ENCODE measurements at regions not wholly inside any gene's neighbourhood (a gene's known extent, or its start where the extent isn't known, plus 50 kb on each side); places are given as distances from the start of the nearest gene placed in this dataset.
A peak's percentile ranks its signal among the peaks of the same experiment; 100 is the strongest.

DNA sequence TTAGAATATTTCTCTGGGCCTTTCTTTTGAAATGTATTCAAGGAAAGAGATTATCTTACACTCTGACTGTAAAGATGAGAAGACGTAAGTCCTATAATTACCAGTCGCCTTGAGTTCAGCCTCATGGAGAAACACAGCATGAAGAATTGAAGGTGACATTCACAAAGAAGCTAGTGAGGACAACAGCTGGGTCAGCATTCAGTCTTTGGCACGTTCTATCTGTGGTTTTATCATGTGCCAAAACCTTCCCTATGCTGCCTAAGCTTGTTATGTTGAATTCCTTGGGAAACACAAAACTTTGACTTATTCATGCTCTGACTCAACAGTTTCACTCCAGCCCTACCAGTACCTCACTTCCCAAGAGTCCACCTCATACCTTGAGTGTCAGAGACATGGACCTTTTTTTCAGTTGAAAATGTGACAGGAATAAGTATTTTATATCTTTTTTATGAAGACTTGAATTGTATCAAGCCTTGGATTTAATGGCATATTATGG lies 198.8 kb upstream of the KIRREL3 start:
- peak; percentile 15 for DNase-seq (ENCODE audit: low read depth)

DNA sequence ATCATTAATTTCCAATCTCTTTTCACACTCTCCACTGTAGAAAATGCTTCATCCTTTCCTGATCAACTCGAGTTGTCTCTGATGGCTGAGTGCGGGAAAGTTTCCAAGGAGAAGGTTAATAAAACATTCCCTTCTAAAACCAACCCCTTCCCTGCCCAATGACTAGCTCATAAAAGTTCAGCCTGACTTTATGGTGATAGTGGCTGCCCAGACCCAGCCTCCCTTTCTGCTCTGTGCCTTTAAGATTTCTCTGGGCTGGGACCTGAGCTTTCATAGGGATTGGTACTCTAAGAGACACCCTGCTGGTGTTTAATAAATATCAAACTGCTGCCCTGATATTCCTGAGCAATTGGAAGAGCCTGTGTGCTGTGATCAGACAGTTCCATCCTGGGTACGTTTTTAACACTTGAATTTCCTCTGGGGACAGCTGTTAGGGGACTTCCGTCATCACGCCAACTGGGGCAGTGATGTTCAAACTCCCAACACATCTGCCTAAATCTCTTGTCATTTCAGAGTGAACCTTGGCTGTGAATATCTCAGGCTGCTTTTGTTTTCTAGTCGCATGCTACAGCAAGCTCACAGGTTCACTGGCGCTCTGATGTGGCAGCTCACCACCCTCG lies 195.0 kb upstream of the KIRREL3 start:
- DNase-seq (ENCODE audit: low read depth), result no peak

DNA sequence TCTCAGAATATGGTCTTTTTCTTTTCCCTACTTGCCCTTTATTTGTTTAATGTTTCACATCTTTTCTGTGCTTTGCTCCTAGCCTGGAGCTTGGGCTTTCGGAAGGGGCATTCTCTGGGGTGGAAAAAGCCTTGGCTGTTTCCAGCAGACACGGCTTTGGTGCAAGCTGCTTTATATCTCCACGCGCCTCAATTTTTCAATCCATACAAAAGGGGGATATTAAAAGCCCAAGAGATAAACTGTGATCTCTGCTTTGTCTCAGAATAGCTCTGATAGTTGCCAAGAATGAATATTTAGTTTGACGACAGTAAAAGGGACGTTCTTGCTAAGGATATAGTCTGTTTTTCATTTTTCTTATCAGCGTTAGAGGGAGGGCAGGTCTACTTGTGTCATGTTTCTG lies 194.0 kb upstream of the KIRREL3 start:
- no peak for DNase-seq (ENCODE audit: low read depth)

DNA sequence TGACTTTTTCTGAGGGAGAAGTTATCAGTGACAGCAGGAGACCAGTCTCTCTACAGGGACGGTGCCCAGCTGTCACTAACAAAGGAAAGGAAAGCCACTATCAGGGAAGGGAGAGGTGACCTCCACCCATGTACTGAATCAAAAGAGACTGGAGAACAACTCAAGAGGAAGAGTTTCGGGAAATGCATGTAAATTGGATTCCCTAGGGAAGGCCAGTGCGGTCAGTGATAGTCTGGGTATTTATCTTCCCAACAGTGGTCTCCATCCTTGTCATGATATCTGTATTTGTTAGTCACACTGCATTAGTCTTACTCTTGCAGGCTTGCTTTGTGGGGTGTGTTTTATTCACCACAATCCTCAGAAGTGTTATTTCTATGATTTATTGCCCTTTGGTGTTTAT lies 193.4 kb upstream of the KIRREL3 start:
- DNase-seq (ENCODE audit: low read depth), result no peak

DNA sequence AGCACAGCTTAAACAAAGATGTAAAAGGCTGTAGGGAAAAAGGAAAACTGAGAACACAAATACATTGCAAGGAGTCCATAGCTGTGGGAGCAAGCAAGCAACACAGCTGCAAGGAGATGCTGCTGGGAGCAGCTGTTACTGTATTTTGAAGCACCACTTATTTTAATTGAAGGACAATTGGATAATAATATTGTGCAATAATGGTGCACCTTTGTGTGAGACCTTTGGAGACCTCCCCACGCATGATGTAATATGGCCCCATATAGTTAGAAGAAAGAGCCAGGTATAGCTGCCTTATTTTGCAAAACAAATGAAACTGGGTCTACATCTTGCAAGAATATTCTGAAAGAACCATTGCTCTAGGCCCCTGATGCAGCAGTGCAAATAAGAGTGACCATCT lies 191.1 kb upstream of the KIRREL3 start:
- DNase-seq (ENCODE audit: low read depth), result no peak

DNA sequence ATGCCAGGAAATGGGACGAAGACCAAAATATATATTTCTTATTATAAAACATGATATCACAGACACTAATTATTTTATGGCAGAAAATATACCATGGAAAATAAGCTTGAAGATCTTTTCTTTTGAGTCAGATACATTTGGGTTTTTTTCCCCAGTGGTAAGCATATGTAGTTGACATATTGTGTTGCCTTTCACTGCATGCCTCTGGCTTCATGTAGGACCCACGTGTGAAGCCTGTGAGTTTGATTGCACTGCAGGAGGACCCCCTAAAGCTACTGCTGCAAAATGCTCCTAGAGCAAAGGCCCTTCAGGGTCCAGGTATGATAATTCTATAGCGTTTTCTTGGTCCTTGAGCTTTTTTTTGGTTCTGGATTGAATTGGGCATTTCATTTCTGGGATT lies 190.7 kb upstream of the KIRREL3 start:
- no peak for DNase-seq (ENCODE audit: low read depth)

DNA sequence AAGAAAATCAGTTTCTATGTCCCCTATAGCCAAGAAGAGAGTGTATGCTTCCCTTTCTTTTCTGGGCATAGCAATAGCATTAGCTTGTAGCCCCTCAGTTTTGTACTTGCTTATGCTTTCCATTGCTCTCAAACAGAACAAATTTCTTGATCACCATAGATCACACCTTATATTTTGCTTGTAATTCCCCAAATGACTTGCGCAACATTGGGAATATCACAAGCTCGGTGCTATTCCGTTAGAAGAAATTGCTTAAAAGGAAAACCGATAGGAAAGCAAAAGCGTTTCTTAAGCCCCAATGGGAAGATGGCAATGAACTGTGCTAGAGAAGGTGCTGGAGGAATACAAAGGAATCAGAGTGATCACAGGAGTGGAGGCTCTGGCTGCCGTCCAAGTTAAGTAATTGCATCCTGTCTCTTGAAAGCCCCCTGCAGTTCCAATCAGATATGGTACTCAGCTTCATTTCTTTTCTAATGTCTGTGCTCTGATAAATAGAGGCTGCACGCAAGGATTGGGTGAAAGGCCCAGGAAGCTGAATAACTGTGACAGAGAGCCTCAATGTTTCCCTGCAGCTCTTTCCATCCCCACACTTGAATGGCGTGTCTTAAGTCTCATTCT lies 182.1 kb upstream of the KIRREL3 start:
- DNase-seq (ENCODE audit: low read depth), result no peak

DNA sequence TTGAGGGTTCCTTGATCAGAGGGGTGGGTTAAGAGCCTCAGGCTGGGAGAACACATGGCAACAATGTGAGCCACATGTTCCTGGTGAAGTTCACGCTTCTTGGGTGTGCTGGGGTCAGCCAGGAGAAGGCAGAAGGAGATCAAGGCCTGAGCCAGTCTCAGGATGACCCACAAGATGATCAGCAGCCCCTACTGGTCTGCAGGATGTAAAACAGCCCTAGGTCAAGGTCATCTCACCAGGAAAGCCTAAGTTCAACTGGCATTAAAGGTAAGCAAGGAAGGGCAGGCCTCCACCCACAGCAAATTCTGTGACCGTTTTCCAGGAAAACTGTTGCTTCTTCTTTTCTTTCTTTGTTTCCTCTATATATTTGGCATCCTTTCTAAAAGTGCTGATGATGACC lies 156.7 kb upstream of the KIRREL3 start:
- DNase-seq (ENCODE audit: low read depth), result no peak

DNA sequence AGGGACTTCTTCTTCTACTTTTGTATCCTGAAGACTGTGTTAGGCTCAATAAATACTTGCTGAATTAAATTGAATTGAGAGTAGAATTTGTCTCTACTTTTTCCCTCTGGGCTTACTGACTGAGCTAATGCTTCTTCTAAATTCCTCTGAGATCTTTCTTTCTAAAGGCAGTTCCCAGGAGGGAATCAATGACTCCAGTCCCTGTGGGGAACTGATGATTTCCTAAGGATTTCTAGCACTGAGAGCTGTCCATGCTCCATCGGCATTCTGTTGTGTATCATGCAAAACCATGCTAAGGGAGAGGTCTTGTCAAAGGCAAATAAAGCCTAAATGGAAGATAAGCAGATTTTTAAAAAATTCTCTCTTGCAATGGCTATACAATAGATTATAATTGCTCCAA lies 148.8 kb upstream of the KIRREL3 start:
- no peak for DNase-seq (ENCODE audit: low read depth)

DNA sequence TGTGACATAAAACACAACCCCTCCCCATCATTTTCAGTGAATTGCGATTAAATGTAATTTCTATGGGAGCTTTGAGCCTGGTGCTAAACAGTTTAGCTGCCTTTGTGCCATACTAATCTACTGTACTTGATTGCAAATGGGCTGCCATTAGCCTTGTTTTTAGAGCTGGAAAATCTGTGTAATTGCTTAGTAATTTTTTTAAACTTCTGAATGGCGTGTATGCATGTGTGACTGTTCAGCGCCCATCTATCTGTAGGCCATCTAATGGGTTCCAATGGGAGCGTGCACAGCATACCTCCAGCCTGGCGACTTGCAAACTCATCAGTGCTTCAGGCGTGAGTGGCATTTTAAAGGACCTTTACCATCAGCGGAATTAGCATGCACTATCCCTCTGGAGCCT lies 142.7 kb upstream of the KIRREL3 start:
- no peak for DNase-seq (ENCODE audit: low read depth)

DNA sequence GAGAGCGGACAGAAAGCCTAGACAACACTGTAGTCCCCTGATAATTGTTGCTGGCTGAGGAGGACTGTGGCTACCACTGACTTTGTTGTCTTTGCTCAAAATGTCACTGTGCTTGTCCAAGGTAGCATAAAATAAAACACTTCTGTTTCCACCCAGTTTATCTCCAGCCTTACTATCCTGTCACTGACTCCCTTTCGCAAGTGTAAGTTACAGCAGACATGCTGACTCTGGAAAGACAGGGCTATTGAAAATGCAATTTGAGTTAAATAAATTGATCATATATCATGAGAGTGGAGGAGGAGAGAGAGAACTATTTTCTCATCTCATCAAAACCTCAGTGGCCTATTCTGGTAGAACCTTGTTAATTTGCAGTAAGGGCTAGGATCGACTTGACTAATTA lies 138.0 kb upstream of the KIRREL3 start:
- DNase-seq (ENCODE audit: low read depth), result no peak

DNA sequence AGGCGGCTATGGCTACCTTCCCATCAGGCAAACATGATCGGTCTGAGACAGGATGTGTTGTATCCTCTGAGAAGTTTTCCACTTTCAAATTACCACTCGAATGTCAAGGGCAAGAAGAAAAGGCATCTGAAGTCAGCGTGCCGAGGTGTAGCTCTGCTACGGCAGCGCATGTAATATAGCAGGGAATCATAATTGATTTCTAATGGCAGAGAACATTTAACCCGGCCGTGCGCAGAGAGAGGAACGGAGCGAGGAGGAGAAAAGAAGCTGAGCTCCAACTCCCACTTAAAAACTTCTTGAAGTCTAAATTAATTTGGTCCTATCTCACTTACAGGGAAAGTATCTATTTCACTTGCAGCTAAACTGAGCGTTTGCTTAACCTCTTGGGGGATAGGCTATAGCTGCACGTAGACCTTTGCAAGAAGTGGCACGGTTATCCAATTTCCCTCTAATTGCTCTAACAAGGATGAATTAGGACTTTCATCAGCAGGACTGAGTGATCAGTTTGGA lies 137.3 kb upstream of the KIRREL3 start:
- DNase-seq (ENCODE audit: low read depth), result no peak

DNA sequence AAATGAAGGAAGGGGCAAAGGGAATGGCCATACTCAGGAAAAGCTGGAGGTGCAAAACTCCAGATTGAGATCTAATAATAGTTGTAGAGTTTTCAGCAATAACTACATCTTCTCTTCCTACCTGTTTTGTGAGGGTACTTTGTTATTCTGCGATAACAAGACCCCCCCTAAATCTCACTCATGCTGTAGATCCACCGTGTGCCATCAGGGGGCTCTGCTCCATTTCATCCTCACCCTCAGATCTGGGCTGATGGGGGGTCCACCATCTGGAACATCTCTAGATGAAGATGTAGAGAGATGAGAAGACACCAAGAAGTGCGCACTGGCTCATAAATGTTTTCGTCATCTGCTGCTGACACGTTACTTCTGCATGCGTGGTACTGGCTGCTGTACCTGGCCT lies 135.9 kb upstream of the KIRREL3 start:
- DNase-seq (ENCODE audit: low read depth), result no peak

DNA sequence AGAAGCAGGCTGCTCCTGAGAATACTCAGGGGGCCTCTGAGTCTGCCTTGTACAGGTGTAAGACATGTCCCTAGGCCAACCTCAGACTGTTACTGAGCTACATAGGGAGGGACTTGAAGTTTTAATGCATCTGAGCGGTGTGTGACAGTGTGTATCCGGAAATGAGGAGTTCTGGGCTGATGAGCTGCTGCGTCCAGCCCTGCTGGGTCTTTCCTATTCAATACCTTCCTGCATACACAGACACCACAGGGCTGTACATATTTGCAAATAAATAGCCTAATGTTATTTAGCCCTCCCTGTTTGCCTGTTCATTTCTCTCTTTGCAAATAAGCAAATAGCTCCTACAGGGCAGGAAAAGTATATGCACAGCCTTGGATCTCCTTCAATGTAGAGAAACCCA lies 134.7 kb upstream of the KIRREL3 start:
- no peak for DNase-seq (ENCODE audit: low read depth)

DNA sequence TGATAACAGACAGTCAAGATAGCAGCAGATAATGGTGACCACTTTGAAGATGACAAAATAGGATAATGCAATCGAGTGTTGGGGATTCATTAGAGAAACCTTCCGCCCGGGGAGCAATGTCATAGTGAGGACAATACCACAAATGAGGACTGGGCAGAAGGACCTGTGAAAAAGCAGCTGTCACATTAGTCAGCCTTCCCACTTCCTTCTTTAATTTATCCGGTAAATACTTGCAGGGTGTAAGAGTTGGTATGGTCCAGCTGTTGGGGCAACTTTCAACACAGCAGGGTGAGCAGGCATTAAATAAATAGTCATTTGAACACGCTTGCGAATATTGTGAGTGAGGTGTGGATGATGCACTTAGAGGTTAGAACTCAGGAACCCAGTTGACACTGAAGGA lies 132.5 kb upstream of the KIRREL3 start:
- peak; percentile 72 for DNase-seq (ENCODE audit: low read depth)

DNA sequence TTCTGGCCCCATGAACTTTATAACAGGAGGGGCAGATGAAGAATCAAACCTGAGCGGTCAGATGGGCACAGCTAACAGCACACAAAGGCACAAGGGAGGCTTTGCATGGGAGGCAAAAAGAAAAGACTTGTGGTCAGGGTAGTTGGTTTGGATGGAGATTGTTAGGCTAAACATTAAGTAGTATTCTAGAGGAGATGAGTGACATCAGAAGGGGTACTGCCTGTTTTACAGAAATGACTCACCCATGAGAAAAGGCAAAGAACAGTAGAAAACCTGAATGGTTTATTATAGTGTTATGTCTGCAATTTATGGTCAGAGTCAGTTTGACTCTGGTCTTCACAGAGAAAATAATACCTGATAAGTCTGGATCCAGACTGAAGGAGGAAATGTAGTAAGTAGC lies 129.8 kb upstream of the KIRREL3 start:
- no peak for DNase-seq (ENCODE audit: low read depth)

DNA sequence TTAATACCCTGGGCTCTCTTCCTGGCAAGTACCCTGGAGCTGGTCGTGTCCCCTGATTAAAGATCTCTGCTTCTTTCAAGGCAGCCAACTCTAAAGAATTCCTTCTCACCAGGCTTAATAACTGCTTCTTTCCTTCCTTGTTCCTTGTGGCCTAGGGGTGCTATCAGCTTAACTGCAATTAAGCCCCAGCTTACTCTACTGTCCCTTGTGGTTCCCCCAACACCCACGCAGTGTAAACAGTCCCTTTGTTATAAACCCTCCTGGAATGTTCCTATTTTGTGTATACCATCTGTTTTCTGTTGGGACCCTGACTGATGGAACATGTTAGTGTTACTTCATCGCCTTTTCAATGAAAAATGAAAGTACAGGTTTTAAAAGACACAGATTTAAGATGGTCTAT lies 126.4 kb upstream of the KIRREL3 start:
- no peak for DNase-seq (ENCODE audit: low read depth)

DNA sequence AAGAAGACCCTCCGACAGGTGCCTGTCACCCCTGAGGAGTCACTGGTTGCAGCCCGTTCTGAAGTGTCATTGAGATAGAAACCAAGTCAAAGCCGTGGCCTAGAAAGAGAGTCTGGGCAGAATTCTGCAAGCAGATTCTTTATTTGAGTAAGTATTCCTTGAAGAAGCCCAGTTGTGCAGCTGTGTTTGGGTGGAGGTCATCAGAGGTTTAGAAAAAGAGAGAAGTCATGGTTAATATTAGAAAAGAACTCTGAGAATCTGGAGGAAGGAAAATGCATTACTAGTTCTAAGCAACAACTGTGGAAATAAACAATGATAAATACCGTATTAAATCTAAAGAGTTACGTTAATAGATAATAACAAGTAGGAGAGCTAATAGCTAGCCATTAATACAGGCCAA lies 118.8 kb upstream of the KIRREL3 start:
- DNase-seq (ENCODE audit: low read depth), result no peak

DNA sequence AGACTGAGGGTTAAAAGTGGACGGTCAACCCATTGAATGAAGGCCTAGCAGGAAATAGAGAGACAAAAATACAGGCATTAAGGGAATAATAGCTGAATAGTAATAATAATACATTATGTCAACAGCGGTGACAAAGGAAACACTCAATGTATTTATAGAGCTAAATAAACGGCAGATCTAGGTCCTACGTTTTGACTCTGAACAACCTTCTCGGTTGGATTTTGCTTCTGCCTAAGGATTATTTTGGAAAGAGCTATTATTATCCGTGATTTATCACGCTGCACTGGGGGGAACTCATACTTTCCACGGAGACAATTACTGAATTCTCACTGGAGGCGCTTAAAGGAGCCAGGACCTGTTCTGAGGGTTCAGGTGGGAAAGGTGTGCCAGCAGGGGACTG lies 118.2 kb upstream of the KIRREL3 start:
- no peak for DNase-seq (ENCODE audit: low read depth)

DNA sequence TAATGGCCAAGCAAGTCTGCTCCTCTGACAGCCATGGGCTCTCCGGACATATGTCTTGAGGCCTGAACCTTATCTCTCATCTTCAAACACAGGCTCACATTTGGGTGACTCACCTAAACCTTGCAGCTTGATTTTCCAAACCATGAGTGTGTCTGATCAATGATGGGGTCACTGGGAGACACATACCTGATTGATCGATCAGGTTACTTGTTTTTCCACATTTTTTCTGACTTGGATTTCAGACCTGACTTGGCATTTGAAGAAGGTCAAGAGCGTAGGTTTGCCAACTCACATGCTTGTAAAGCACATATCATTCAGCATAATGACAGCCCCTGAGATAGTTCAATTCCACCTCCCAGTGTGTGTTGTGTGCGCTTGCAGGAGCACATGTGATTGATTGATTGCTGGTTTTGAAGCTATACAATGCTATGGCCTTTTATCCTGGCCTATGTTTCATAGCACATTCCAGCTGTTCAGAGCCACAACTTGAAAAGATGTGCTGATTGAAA lies 116.7 kb upstream of the KIRREL3 start:
- no peak for DNase-seq (ENCODE audit: low read depth)

DNA sequence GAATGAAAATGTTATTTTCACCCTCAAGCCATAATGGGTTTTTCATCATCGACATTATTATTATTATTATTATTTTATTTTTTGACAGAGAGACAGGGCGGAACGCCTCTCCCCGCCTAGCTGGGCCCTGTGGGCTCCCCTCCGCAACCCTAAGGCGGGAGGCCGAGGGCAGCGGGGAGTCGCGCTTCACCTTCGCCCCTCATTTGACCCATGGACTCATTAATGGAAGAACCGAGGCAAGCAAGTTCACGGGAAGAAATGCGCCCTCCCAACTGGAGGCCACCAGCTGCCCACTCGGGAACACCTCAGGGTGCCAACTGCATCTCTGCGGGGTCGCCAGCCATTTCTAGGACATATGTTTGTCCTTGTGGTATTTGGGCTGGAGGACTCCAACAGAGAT lies 115.3 kb upstream of the KIRREL3 start:
- no peak for DNase-seq (ENCODE audit: low read depth)

DNA sequence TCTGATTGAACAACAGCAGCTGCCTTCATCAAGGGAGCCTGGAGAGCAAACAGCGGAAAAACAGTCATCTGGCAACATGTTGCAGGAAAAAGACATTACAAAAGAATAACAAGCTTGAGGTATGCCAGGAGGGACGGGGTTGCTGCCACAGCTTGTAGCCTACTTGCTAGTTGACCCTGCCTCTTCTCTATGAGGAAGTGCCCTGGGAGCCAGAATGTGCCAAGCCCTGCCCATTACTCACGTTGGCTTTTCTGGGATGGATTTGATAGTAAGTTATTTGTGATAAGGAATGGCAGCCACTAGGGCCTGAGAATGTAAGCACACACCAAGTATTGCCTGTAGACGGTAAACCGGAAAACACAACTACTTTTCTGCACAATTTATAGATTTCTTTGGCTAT lies 113.5 kb upstream of the KIRREL3 start:
- no peak for DNase-seq (ENCODE audit: low read depth)

DNA sequence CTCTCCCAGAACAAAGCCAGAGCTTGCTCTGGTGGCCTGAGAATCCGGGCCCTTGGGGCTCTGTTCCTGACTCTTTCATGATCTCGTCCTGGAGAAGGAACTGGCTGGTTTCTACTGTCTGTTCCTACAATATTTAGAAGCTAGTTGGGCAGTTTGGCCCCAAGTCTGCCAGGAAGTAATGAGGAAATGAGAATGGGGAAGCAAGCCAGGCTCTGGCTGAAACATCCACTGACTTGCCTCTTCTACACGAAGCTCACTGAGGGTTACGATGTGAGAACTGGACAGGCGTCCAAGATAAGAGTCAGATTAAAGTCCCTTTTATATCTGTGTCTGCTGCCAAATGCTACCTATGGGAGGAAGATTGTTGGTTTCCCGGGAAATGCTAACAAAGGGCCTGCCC lies 110.0 kb upstream of the KIRREL3 start:
- DNase-seq (ENCODE audit: low read depth), result no peak
